ENCODE measurements at regions not wholly inside any gene's neighbourhood (a gene's known extent, or its start where the extent isn't known, plus 50 kb on each side); places are given as distances from the start of the nearest gene placed in this dataset.

DNA sequence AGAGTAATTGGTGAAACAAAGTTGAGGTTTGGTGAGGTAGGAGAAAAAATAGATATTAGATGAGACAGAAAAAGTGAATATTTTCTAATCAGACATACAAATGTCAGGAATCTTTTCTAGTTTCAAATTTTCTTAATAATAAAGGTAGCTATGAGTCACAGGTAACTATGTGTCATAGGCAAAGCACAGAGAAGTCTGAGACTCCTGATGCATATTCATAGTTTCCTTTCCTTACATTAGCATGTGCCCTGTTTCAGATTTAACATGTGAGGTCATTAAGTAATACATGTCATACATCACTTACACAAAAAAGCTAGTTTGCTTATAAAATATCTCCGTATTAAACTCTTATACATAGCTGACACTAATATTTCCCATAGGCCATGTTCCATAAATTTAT lies 1141.3 kb upstream of the PCDH20 start:
- H3K9me3 ChIP-seq (ENCODE audit: severe bottlenecking), result no peaks in the 10 kb centered on the region
- TF ChIP-seq, protein P1, sequence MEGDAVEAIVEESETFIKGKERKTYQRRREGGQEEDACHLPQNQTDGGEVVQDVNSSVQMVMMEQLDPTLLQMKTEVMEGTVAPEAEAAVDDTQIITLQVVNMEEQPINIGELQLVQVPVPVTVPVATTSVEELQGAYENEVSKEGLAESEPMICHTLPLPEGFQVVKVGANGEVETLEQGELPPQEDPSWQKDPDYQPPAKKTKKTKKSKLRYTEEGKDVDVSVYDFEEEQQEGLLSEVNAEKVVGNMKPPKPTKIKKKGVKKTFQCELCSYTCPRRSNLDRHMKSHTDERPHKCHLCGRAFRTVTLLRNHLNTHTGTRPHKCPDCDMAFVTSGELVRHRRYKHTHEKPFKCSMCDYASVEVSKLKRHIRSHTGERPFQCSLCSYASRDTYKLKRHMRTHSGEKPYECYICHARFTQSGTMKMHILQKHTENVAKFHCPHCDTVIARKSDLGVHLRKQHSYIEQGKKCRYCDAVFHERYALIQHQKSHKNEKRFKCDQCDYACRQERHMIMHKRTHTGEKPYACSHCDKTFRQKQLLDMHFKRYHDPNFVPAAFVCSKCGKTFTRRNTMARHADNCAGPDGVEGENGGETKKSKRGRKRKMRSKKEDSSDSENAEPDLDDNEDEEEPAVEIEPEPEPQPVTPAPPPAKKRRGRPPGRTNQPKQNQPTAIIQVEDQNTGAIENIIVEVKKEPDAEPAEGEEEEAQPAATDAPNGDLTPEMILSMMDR (IDR thresholded peaks at IDR 0.05; ENCODE audit: low read depth, low read length), result no peak
- no peak for DNase-seq

DNA sequence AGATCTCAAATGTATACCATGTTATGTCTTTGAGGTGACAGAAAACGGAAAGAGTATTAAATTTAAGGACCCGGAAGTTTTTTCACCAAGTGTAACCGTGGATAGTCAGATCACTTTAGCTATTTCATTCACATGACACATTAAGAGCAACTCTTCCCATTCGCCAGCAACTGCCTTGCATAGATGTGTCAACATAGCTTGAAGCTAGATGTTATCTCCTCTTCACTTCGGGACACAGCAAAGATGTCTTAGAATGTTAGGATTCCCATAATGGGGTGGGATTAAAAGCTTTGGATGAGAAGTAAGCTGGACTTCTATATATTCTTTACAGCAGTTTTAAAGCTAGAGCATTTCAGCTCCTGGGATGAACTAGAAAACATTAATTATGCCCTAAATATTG lies 1135.9 kb upstream of the PCDH20 start:
- H3K27me3 ChIP-seq (ENCODE audit: insufficient read depth, low read depth, severe bottlenecking), result no peaks in the 10 kb centered on the region
- no peaks in the 10 kb centered on the region for H3K36me3 ChIP-seq
- no peak for DNase-seq
- no peak overlapping the region for H3K27ac ChIP-seq
- H3K9me3 ChIP-seq (ENCODE audit: severe bottlenecking), result no peaks in the 10 kb centered on the region
- TF ChIP-seq, protein P1 (IDR thresholded peaks at IDR 0.05; ENCODE audit: low read depth, low read length), result no peak
- no peak overlapping the region for H3K4me3 ChIP-seq (ENCODE audit: low read depth, low read length)

More for the DNA sequence above, 1141.3 kb upstream of the PCDH20 start:
- Histone ChIP-seq H3K27me3 (ENCODE audit: insufficient read depth, low read depth, severe bottlenecking) (no peaks in the 10 kb centered on the region), H3K4me3 (ENCODE audit: low read depth, low read length) (no peak overlapping the region), H3K27ac (no peak overlapping the region), H3K36me3 (no peaks in the 10 kb centered on the region)

DNA sequence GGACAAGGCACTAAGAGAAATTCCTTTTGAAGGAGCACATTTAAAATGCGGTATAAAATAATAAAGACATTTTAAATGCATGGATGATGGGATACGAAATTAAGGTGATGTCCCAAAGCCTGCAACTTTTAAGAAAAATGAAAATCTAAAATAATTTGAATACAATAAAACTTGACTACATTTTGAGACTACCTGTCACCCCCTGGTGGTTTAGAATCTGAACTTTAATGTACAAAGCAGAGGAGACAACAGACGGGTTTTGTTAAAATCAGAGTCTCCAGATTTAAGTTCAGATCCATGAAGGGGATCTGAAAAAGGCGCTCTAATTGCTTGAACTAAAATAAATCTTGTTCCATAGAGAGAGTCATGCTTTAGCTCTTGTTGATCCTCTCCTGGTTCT lies 1129.3 kb upstream of the PCDH20 start:
- Histone ChIP-seq H3K4me3 (ENCODE audit: low read depth, low read length) (no peak overlapping the region), H3K9me3 (ENCODE audit: severe bottlenecking) (no peaks in the 10 kb centered on the region), H3K27me3 (ENCODE audit: insufficient read depth, low read depth, severe bottlenecking) (no peaks in the 10 kb centered on the region), H3K36me3 (no peaks in the 10 kb centered on the region), H3K27ac (no peak overlapping the region)
- TF ChIP-seq, protein P1 (IDR thresholded peaks at IDR 0.05; ENCODE audit: low read depth, low read length), result no peak
- no peak for DNase-seq

DNA sequence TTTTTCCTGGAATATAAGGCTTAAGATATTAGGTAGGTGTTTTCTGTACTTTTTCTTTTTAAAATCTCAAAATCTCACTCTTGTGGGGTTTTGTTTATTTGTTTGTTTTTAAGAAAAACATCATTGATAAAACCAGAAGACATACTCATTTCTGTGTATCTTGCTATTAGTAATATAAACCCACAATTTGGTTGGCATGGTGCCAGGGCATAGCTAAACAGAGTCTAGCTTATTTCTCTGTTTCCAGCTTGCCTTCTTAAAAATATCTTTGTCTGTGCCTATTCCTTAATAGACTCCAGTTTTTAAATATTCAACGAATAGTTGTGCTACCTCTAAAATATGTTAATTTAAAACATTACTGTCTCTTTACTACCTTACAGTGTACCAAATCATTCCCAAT lies 1121.9 kb upstream of the PCDH20 start:
- TF ChIP-seq, protein P1 (IDR thresholded peaks at IDR 0.05; ENCODE audit: low read depth, low read length), result no peak
- no peak for DNase-seq
- H3K27ac ChIP-seq, result no peak overlapping the region

DNA sequence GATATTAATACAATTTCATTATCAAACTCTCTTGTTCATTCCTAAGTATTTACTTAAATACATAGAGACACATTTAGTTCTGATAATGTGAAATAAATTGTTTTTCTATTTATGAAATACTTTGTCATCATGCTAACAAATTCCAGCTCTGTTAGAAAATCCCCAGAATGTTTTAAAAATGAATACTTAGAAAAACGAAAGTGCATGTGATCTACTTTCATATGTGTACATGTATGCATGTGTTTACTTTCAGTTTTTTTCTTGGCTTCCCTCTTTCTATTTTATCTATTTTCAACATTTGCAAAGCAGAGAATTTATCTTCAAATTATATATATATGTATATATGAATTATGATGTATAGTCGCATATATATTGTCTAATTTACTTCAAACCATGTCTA lies 1110.0 kb upstream of the PCDH20 start:
- no peaks in the 10 kb centered on the region for H3K9me3 ChIP-seq (ENCODE audit: severe bottlenecking)

More for the DNA sequence above, 1121.9 kb upstream of the PCDH20 start:
- H3K4me3 ChIP-seq (ENCODE audit: low read depth, low read length), result no peak overlapping the region
- no peaks in the 10 kb centered on the region for H3K27me3 ChIP-seq (ENCODE audit: insufficient read depth, low read depth, severe bottlenecking)
- no peaks in the 10 kb centered on the region for H3K36me3 ChIP-seq
- H3K9me3 ChIP-seq (ENCODE audit: severe bottlenecking), result no peaks in the 10 kb centered on the region

DNA sequence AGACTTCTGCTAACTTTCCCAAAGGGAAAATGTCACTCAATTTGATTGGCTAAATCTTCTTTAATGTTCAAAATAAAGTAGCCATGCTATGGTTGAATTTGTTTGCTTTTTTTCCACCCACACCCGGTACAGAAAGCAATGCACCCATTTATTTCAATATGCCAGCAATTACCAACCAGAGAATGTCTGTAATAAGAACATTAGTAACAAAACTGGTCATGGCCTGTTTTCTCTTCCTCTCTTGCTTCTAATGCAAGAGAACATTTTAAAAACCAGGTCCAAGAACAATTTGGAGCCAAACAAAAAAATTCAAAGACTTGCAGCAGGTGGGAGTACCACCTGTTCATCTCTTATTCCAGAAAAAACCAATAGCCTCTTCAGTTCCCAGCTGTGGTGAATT lies 1108.8 kb upstream of the PCDH20 start:
- no peak for DNase-seq
- Histone ChIP-seq H3K27ac (no peak overlapping the region), H3K36me3 (no peaks in the 10 kb centered on the region), H3K9me3 (ENCODE audit: severe bottlenecking) (no peaks in the 10 kb centered on the region), H3K27me3 (ENCODE audit: insufficient read depth, low read depth, severe bottlenecking) (no peaks in the 10 kb centered on the region), H3K4me3 (ENCODE audit: low read depth, low read length) (no peak overlapping the region)
- TF ChIP-seq, protein P1 (IDR thresholded peaks at IDR 0.05; ENCODE audit: low read depth, low read length), result no peak

More for the DNA sequence above, 1110.0 kb upstream of the PCDH20 start:
- no peak overlapping the region for H3K4me3 ChIP-seq (ENCODE audit: low read depth, low read length)
- no peak for DNase-seq
- no peaks in the 10 kb centered on the region for H3K36me3 ChIP-seq
- no peaks in the 10 kb centered on the region for H3K27me3 ChIP-seq (ENCODE audit: insufficient read depth, low read depth, severe bottlenecking)
- TF ChIP-seq, protein P1 (IDR thresholded peaks at IDR 0.05; ENCODE audit: low read depth, low read length), result no peak
- H3K27ac ChIP-seq, result no peak overlapping the region
